ENCODE measurements at regions not wholly inside any gene's neighbourhood (a gene's known extent, or its start where the extent isn't known, plus 50 kb on each side); places are given as distances from the start of the nearest gene placed in this dataset.

DNA sequence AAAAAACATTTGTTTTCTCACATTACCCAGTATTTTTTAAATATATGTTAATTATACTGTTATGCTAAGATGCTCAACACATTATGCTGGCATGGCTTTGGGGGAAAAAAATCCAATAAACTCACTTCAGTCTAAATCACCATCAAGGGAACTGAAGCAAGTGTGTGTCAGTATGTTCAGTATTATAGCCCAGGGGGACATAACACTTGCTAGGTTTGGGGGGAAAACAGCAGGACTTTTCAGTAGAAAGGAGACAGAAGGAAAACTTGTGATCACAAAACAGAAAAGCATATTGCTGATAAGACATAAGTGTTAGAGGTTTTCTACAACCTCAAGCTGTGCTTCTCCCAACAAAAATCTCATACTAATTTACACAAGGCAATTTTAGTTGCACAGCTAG, 1759.9 kb upstream of the PCDH20 start:
- H3K4me1 ChIP-seq (ENCODE audit: control insufficient read depth, insufficient read depth, low read length): peaks cover 10% of the 10 kb centered on the region

DNA sequence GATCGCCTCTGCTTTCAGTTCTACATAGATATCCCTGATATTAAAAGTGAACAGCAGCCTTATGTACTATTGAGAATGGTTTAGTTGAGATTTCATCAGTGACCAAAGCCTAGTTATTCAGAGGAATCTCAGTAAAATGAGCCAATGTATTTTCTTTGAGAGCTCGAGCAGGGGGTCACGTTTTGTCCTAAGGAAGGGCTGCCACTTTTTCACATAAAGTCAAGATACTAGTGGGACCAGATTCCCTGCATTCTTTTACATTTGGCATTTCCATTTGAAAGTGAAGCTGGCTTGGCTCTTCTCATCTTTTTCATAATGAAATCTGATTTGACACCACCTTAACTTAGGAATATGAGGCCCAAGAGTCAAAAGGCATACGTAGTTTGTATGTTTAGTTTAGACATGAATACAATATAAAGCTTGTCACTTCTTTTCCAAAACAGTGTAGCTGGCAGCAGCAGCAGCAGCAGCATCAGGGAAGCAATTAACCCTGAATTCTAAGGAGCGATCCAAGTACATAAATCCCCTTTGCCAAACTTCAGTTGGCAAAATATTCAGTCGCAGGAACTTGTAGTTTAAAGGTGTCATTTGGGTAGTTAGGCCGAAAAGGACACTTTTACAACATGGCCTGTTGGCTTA, 1752.2 kb upstream of the PCDH20 start:
- no peaks in the 10 kb centered on the region for H3K27me3 ChIP-seq (ENCODE audit: control insufficient read depth, insufficient read depth, low read length)
- no peaks in the 10 kb centered on the region for H3K36me3 ChIP-seq (ENCODE audit: control insufficient read depth, insufficient read depth, low read length)
- H3K9me3 ChIP-seq (ENCODE audit: control insufficient read depth, insufficient read depth, low read depth, low read length): no peaks in the 10 kb centered on the region
- peak overlapping the region; percentile 79 for H3K27ac ChIP-seq (ENCODE audit: low read depth, low read length)
- H3K4me1 ChIP-seq (ENCODE audit: control insufficient read depth, insufficient read depth, low read length): peaks cover 14% of the 10 kb centered on the region
- H3K4me3 ChIP-seq (ENCODE audit: low read depth, low read length): peak overlapping the region; percentile 24; the same call in 1 of the 2 replicates
- H3K9ac ChIP-seq (ENCODE audit: low read length): no peak overlapping the region

More for the DNA sequence above, 1759.9 kb upstream of the PCDH20 start:
- Histone ChIP-seq H3K27ac (ENCODE audit: low read depth, low read length) (no peak overlapping the region), H3K27me3 (ENCODE audit: control insufficient read depth, insufficient read depth, low read length) (no peaks in the 10 kb centered on the region), H3K9me3 (ENCODE audit: control insufficient read depth, insufficient read depth, low read depth, low read length) (0 out of 2 replicates have a peak, but pooled peaks cover 3% of the 10 kb centered on the region), H3K9ac (ENCODE audit: low read length) (no peak overlapping the region), H3K36me3 (ENCODE audit: control insufficient read depth, insufficient read depth, low read length) (no peaks in the 10 kb centered on the region), H3K4me3 (ENCODE audit: low read depth, low read length) (no peak overlapping the region)

DNA sequence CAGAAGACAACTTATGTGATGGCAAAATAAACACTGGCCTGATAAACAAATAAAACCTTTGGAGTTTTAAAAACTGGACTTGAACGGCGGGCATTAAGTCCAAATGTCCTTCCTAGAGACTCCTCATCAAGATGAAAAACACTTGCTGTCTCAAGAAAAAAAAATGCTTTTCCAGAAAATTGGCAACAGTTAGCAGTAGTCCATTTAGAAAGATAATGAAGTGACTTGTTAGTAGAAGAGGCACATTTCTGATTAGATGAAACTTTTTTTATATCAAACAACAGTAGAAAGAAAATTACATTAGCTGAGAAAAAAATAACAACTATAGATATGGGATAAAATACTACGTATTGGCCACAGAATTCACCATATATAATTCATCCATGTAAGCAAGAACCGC, 1750.7 kb upstream of the PCDH20 start:
- H3K4me1 ChIP-seq (ENCODE audit: control insufficient read depth, insufficient read depth, low read length): peaks cover 14% of the 10 kb centered on the region
- no peaks in the 10 kb centered on the region for H3K27me3 ChIP-seq (ENCODE audit: control insufficient read depth, insufficient read depth, low read length)
- no peak overlapping the region for H3K27ac ChIP-seq (ENCODE audit: low read depth, low read length)
- no peak overlapping the region for H3K9ac ChIP-seq (ENCODE audit: low read length)
- no peak overlapping the region for H3K4me3 ChIP-seq (ENCODE audit: low read depth, low read length)
- no peaks in the 10 kb centered on the region for H3K36me3 ChIP-seq (ENCODE audit: control insufficient read depth, insufficient read depth, low read length)
- H3K9me3 ChIP-seq (ENCODE audit: control insufficient read depth, insufficient read depth, low read depth, low read length): no peaks in the 10 kb centered on the region

DNA sequence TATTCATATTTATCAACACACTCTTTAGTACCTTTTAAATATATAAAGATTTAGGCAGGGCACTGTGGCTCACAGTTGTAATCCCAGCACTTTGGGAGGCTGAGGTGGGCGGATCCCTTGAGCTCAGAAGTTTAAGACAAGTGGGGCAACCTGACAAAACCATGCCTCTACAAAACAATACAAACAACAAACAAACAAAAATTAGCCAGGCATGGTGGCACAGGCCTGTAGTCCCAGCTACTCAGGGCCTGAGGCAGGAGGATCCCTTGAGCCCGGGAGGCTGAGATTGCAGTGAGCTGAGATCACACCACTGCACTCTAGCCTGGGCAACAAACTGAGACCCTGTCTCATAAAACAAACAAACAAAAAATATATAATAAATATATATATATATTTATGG, 1748.3 kb upstream of the PCDH20 start:
- Histone ChIP-seq H3K9ac (ENCODE audit: low read length) (no peak overlapping the region), H3K27ac (ENCODE audit: low read depth, low read length) (no peak overlapping the region), H3K4me3 (ENCODE audit: low read depth, low read length) (no peak overlapping the region), H3K9me3 (ENCODE audit: control insufficient read depth, insufficient read depth, low read depth, low read length) (no peaks in the 10 kb centered on the region), H3K36me3 (ENCODE audit: control insufficient read depth, insufficient read depth, low read length) (no peaks in the 10 kb centered on the region), H3K27me3 (ENCODE audit: control insufficient read depth, insufficient read depth, low read length) (no peaks in the 10 kb centered on the region), H3K4me1 (ENCODE audit: control insufficient read depth, insufficient read depth, low read length) (peaks cover 14% of the 10 kb centered on the region)

DNA sequence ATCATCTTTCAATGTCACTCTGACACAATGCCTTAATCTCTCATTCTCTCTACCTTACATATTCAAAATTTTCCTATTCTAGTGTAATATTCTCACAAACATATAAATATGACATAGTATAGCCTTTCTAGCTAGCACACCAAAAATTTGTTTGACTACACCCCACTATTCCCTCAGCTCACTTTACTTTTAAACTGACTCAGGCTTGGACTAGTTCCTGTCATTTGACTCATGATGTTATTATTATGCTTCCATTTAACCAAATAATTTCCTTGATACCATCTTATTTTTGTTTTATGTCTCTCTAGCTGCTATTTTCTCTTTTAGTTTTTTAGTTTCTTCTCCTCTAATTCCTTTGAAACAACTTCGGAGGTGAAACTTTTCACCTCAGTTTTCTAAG, 1745.6 kb upstream of the PCDH20 start:
- Histone ChIP-seq H3K9me3 (ENCODE audit: control insufficient read depth, insufficient read depth, low read depth, low read length) (no peaks in the 10 kb centered on the region), H3K4me1 (ENCODE audit: control insufficient read depth, insufficient read depth, low read length) (no peaks in the 10 kb centered on the region), H3K36me3 (ENCODE audit: control insufficient read depth, insufficient read depth, low read length) (no peaks in the 10 kb centered on the region), H3K9ac (ENCODE audit: low read length) (no peak overlapping the region), H3K4me3 (ENCODE audit: low read depth, low read length) (no peak overlapping the region), H3K27me3 (ENCODE audit: control insufficient read depth, insufficient read depth, low read length) (no peaks in the 10 kb centered on the region), H3K27ac (ENCODE audit: low read depth, low read length) (no peak overlapping the region)

DNA sequence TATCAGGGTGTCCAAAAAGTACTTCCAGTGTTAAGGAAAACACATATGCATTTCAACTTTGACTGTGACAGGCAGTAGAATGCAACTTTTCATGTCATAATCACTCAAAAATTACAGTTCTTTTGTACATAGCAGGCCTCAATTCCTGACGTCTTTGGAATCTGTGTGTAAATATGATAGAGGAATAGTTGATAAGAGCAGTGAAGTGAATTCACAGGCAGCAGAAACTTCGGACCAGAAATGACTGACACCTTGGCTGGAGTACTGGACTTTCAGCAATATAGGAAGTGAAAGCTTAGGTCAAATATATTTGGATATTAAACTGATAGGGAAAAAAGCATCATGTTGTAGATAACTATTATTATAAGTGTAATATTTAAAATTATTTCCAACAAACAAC, 1741.2 kb upstream of the PCDH20 start:
- H3K36me3 ChIP-seq (ENCODE audit: control insufficient read depth, insufficient read depth, low read length): no peaks in the 10 kb centered on the region
- H3K9me3 ChIP-seq (ENCODE audit: control insufficient read depth, insufficient read depth, low read depth, low read length): no peaks in the 10 kb centered on the region
- no peak overlapping the region for H3K27ac ChIP-seq (ENCODE audit: low read depth, low read length)
- no peaks in the 10 kb centered on the region for H3K27me3 ChIP-seq (ENCODE audit: control insufficient read depth, insufficient read depth, low read length)
- no peaks in the 10 kb centered on the region for H3K4me1 ChIP-seq (ENCODE audit: control insufficient read depth, insufficient read depth, low read length)
- no peak overlapping the region for H3K9ac ChIP-seq (ENCODE audit: low read length)
- no peak overlapping the region for H3K4me3 ChIP-seq (ENCODE audit: low read depth, low read length)

DNA sequence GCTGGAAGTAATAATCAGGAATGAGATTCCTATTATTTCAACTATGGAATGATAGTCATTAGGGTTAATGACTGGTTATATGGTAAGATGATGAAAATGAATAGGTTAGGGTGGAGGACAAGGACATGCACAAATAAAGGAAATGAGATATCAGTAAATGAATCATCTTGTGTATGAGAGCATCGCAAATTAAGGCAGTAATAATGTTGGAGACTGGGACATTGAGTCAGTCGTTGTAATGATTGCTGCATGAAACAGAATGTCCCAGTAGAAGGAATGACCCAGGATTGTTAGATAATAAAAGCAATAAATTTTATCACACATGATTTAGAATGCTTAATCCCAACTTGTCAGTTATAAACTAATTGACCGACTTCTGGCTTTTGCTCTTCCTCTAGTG, 1733.7 kb upstream of the PCDH20 start:
- no peaks in the 10 kb centered on the region for H3K27me3 ChIP-seq (ENCODE audit: control insufficient read depth, insufficient read depth, low read length)
- no peak overlapping the region for H3K27ac ChIP-seq (ENCODE audit: low read depth, low read length)

DNA sequence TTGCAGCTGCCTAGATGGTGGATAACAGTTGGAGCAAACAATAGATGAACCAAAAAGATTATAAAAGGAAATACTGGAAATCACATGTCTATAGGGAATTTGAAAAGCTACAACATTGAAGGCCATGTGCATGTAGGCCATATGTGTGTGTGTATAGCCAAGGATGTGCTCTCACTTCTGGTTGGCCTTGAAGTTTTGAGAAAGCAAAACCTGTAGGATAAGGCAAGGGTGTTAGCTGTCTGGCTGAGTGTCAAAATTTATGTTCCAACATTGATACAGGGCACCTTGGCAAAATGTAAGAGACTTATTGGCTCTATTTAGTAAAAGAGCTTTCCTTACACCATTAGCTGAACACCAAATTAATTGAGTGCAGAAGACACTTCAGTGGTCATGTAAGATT, 1723.6 kb upstream of the PCDH20 start:
- Histone ChIP-seq H3K36me3 (ENCODE audit: control insufficient read depth, insufficient read depth, low read length) (no peaks in the 10 kb centered on the region), H3K4me3 (ENCODE audit: low read depth, low read length) (no peak overlapping the region), H3K9ac (ENCODE audit: low read length) (no peak overlapping the region), H3K27me3 (ENCODE audit: control insufficient read depth, insufficient read depth, low read length) (no peaks in the 10 kb centered on the region), H3K27ac (ENCODE audit: low read depth, low read length) (no peak overlapping the region), H3K4me1 (ENCODE audit: control insufficient read depth, insufficient read depth, low read length) (no peaks in the 10 kb centered on the region), H3K9me3 (ENCODE audit: control insufficient read depth, insufficient read depth, low read depth, low read length) (no peaks in the 10 kb centered on the region)

More for the DNA sequence above, 1733.7 kb upstream of the PCDH20 start:
- Histone ChIP-seq H3K9me3 (ENCODE audit: control insufficient read depth, insufficient read depth, low read depth, low read length) (peaks cover 12% of the 10 kb centered on the region), H3K36me3 (ENCODE audit: control insufficient read depth, insufficient read depth, low read length) (no peaks in the 10 kb centered on the region), H3K4me3 (ENCODE audit: low read depth, low read length) (no peak overlapping the region), H3K4me1 (ENCODE audit: control insufficient read depth, insufficient read depth, low read length) (no peaks in the 10 kb centered on the region), H3K9ac (ENCODE audit: low read length) (no peak overlapping the region)

DNA sequence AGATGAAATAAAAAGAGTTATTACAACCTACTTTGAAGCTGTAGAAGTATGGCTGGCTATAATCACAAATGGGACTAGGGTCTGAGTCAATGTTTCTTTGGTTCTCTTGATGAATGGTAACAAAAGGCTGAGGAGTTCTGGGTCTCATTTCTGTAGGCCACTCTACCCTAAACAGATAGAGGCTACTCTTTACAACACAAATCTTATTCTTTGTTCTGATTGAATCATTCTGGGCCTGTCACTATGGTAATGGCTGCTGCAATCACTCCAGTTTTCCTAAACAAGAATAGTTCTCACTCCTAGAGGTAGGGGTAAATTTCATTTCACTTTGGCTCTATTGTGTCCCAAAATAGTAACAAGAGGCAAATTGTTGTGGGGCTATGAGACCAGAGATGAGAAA, 1714.3 kb upstream of the PCDH20 start:
- Histone ChIP-seq H3K4me1 (ENCODE audit: control insufficient read depth, insufficient read depth, low read length) (peaks cover 13% of the 10 kb centered on the region), H3K9me3 (ENCODE audit: control insufficient read depth, insufficient read depth, low read depth, low read length) (no peaks in the 10 kb centered on the region), H3K27ac (ENCODE audit: low read depth, low read length) (no peak overlapping the region), H3K36me3 (ENCODE audit: control insufficient read depth, insufficient read depth, low read length) (no peaks in the 10 kb centered on the region), H3K27me3 (ENCODE audit: control insufficient read depth, insufficient read depth, low read length) (no peaks in the 10 kb centered on the region), H3K4me3 (ENCODE audit: low read depth, low read length) (no peak overlapping the region), H3K9ac (ENCODE audit: low read length) (no peak overlapping the region)

DNA sequence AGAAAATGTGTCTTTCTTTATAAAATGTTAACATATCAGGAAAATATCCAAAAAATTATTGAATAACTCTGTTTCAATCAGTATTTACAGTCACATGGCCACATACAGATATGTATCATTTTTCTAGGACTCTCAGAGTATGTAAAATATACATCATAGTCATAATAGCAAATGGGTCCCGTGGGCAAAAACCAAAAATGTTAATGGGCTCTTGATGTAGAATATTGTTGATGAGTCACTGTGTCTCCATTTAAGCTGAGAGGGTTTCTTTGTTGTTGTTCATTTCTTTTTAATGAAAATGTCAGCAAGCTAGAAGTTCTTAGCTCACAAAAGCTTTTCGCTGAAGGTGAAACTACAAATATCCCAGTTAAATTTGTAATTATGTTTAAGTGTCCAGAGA, 1713.1 kb upstream of the PCDH20 start:
- Histone ChIP-seq H3K36me3 (ENCODE audit: control insufficient read depth, insufficient read depth, low read length) (no peaks in the 10 kb centered on the region), H3K9me3 (ENCODE audit: control insufficient read depth, insufficient read depth, low read depth, low read length) (no peaks in the 10 kb centered on the region), H3K27me3 (ENCODE audit: control insufficient read depth, insufficient read depth, low read length) (no peaks in the 10 kb centered on the region), H3K9ac (ENCODE audit: low read length) (no peak overlapping the region), H3K4me3 (ENCODE audit: low read depth, low read length) (no peak overlapping the region), H3K4me1 (ENCODE audit: control insufficient read depth, insufficient read depth, low read length) (peaks cover 13% of the 10 kb centered on the region), H3K27ac (ENCODE audit: low read depth, low read length) (no peak overlapping the region)

DNA sequence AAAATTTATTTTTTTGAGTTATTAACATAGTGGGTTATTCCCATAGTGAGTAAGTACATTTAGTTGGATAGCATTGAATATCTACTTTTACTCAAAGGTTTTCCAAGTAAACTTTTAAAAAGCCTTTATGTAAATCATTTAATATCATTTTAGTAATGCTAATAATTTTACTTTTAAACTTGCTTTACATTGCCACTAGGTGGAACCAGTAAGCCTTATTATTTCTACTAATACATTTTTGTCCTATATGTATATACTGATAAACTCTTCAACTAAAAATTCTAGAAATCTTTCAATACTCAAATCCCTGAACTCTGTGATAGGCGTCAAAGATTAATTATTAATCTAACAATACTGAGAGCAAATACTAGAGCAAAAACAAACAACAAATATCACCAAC, 1709.2 kb upstream of the PCDH20 start:
- Histone ChIP-seq H3K4me1 (ENCODE audit: control insufficient read depth, insufficient read depth, low read length) (peaks cover 10% of the 10 kb centered on the region), H3K27ac (ENCODE audit: low read depth, low read length) (no peak overlapping the region), H3K27me3 (ENCODE audit: control insufficient read depth, insufficient read depth, low read length) (no peaks in the 10 kb centered on the region)

More for the DNA sequence above, 1709.2 kb upstream of the PCDH20 start:
- Histone ChIP-seq H3K9me3 (ENCODE audit: control insufficient read depth, insufficient read depth, low read depth, low read length) (no peaks in the 10 kb centered on the region), H3K9ac (ENCODE audit: low read length) (no peak overlapping the region), H3K36me3 (ENCODE audit: control insufficient read depth, insufficient read depth, low read length) (no peaks in the 10 kb centered on the region), H3K4me3 (ENCODE audit: low read depth, low read length) (no peak overlapping the region)
